ENCODE measurements at regions not wholly inside any gene's neighbourhood (a gene's known extent, or its start where the extent isn't known, plus 50 kb on each side); places are given as distances from the start of the nearest gene placed in this dataset.

GRCh38 chrX:43121637-43122036, 343.7 kb upstream of the PPP1R2C start:
- TF ChIP-seq CTCF (IDR thresholded peaks at IDR 0.05): no peak
- TF ChIP-seq POLR2AphosphoS5 (IDR thresholded peaks at IDR 0.05): no peak
- TF ChIP-seq EP300 (IDR thresholded peaks at IDR 0.05): no peak
- TF ChIP-seq POLR2A (IDR thresholded peaks at IDR 0.05): no peak
